ENCODE measurements at regions not wholly inside any gene's neighbourhood (a gene's known extent, or its start where the extent isn't known, plus 50 kb on each side); places are given as distances from the start of the nearest gene placed in this dataset.
A peak's percentile ranks its signal among the peaks of the same experiment; 100 is the strongest.

- DNase-seq, result no peak
Measured at GRCh38 chr16:35689764-35690163, 2230.4 kb downstream of the TP53TG3F start.

GRCh38 chr16:35690413-35690812, 2231.0 kb downstream of the TP53TG3F start:
- peak; percentile 34 for DNase-seq

GRCh38 chr16:35691057-35691456, 2231.6 kb downstream of the TP53TG3F start:
- DNase-seq, result no peak

- no peak for DNase-seq
Measured at GRCh38 chr16:35692824-35693223, 2233.4 kb downstream of the TP53TG3F start.

- no peak for DNase-seq
Measured at GRCh38 chr16:35706901-35707300, 2247.5 kb downstream of the TP53TG3F start.

GRCh38 chr16:35711435-35711834, 2252.0 kb downstream of the TP53TG3F start:
- DNase-seq, result no peak

GRCh38 chr16:35711958-35712357, 2252.5 kb downstream of the TP53TG3F start:
- no peak for DNase-seq

- no peak for DNase-seq
Measured at GRCh38 chr16:35713762-35714650, 2254.6 kb downstream of the TP53TG3F start.

GRCh38 chr16:35714665-35715064, 2255.3 kb downstream of the TP53TG3F start:
- no peak for DNase-seq

- no peak for DNase-seq
Measured at GRCh38 chr16:35724551-35724950, 2265.1 kb downstream of the TP53TG3F start.

GRCh38 chr16:35725949-35726348, 2266.5 kb downstream of the TP53TG3F start:
- DNase-seq, result no peak

- no peak for DNase-seq
Measured at GRCh38 chr16:35730251-35730650, 2270.8 kb downstream of the TP53TG3F start.

GRCh38 chr16:35731341-35732040, 2272.1 kb downstream of the TP53TG3F start:
- no peak for DNase-seq

- DNase-seq, result no peak
Measured at GRCh38 chr16:35732046-35732810, 2272.8 kb downstream of the TP53TG3F start.

GRCh38 chr16:35733278-35733965, 2274.0 kb downstream of the TP53TG3F start:
- DNase-seq, result no peak

GRCh38 chr16:35733971-35734702, 2274.7 kb downstream of the TP53TG3F start:
- DNase-seq, result no peak

- no peak for DNase-seq
Measured at GRCh38 chr16:35734728-35735402, 2275.5 kb downstream of the TP53TG3F start.

- DNase-seq, result no peak
Measured at GRCh38 chr16:35735403-35736251, 2276.2 kb downstream of the TP53TG3F start.

- no peak for DNase-seq
Measured at GRCh38 chr16:35736546-35736945, 2277.1 kb downstream of the TP53TG3F start.

GRCh38 chr16:35737076-35737475, 2277.7 kb downstream of the TP53TG3F start:
- no peak for DNase-seq
